B cell (primary cell): ENCODE measurements at regions not wholly inside any gene's neighbourhood (a gene's known extent, or its start where the extent isn't known, plus 50 kb on each side); places are given as distances from the start of the nearest gene placed in this dataset.
"Not testable (repeated sequence)": the region's sequence is repeated elsewhere in the genome, so short reads cannot be mapped to it uniquely, and the experiment has no call there.

ENCODE experiments used
- ATAC-seq: fragments of 200-7000 bp; cut with Tn5 transposase; one replicate; pipeline ENCODE4 v1.10.0; 2021; ENCODE audit warnings: low read depth, mild to moderate bottlenecking, moderate number of reproducible peaks, moderate library complexity
- CTCF ChIA-PET: fragments of 350-600 bp; sonication (Branson Sonifier 250); formaldehyde crosslinking; loops from one replicate; lab custom pipeline; 2021; ENCODE audit warnings: antibody characterized with exemption, inconsistent platforms; lab: Charles Lee
- POLR2A ChIA-PET: fragments of 350-600 bp; sonication (Branson Sonifier 250); formaldehyde crosslinking; loops from one replicate; lab custom pipeline; 2021; ENCODE audit warnings: antibody characterized with exemption; lab: Charles Lee
- DNase-seq: peaks from one replicate; pipeline ENCODE4 v3.0.0; 2013
- H2AFZ ChIP-seq: 2 replicates; pipeline ENCODE4 v1.6.1; 2012; ENCODE audit warnings: mild to moderate bottlenecking, low read depth, low read length; ENCODE audit not compliant: insufficient read depth, poor library complexity, severe bottlenecking
- H3K27ac ChIP-seq, 2 donors: 1 replicate in 1 of 2; 2 replicates in 1 of 2; pipeline ENCODE4 v1.5.1; 2012 to 2013; ENCODE audit warnings: low read length in 2 of 2, mild to moderate bottlenecking in 2 of 2, moderate library complexity in 1 of 2
- H3K27me3 ChIP-seq, 4 experiments: fragments of 200-600 bp in 1 of 4; sonication (generic) in 1 of 4; replicated peaks in 1 of 4; 1 replicate in 2 of 4; 2 replicates in 2 of 4; pipeline versions ENCODE4 v1.6.1 to v1.7.0; 2013 to 2016; ENCODE audit warnings: low read length in 3 of 4, mild to moderate bottlenecking in 2 of 4, mixed read lengths in 1 of 4, moderate library complexity in 1 of 4; ENCODE audit not compliant: insufficient read depth in 4 of 4, control insufficient read depth in 3 of 4; ENCODE audit errors: control extremely low read depth in 1 of 4
- H3K36me3 ChIP-seq, 2 experiments: replicated peaks in 1 of 2; 1 replicate in 1 of 2; 2 replicates in 1 of 2; pipeline versions ENCODE4 v1.6.1 to v1.7.1; 2013; ENCODE audit warnings: low read length in 1 of 2; ENCODE audit not compliant: insufficient read depth in 2 of 2, control insufficient read depth in 1 of 2; ENCODE audit errors: control extremely low read depth in 1 of 2, extremely low read depth in 1 of 2
- H3K4me1 ChIP-seq, 2 donors: fragments of 200-600 bp in 1 of 2; sonication (generic) in 1 of 2; 1 replicate in 1 of 2; 2 replicates in 1 of 2; pipeline versions ENCODE4 v1.5.1 to v1.6.1; 2013 to 2017; ENCODE audit warnings: low read length in 2 of 2; ENCODE audit not compliant: control insufficient read depth in 2 of 2, insufficient read depth in 2 of 2
- H3K4me2 ChIP-seq: replicated peaks from 2 replicates; pipeline ENCODE3; 2012; ENCODE audit warnings: mild to moderate bottlenecking, low read depth, low read length; ENCODE audit not compliant: poor library complexity, severe bottlenecking
- H3K4me3 ChIP-seq, 5 experiments: fragments of 200-600 bp in 1 of 5; sonication (generic) in 1 of 5; 1 replicate in 3 of 5; 2 replicates in 2 of 5; pipeline versions ENCODE4 v1.5.1 to v1.7.0; 2011 to 2016; ENCODE audit warnings: low read length in 4 of 5, mild to moderate bottlenecking in 4 of 5, low read depth in 2 of 5, control low read depth in 1 of 5, moderate library complexity in 1 of 5; ENCODE audit not compliant: insufficient read depth in 1 of 5; ENCODE audit errors: control extremely low read depth in 1 of 5, extremely low read depth in 1 of 5
- H3K79me2 ChIP-seq: fragments of 200-600 bp; sonication (generic); one replicate; pipeline ENCODE4 v1.6.0; 2016; ENCODE audit warnings: low read length; ENCODE audit not compliant: control insufficient read depth, insufficient read depth
- H3K9ac ChIP-seq: fragments of 200-600 bp; sonication (generic); 2 replicates; pipeline ENCODE4 v1.6.1; 2017; ENCODE audit warnings: mild to moderate bottlenecking, low read length, moderate library complexity
- H3K9me3 ChIP-seq, 3 donors: one replicate each; pipeline versions ENCODE4 v1.6.1 to v1.7.1; 2013; ENCODE audit warnings: low read length in 2 of 3; ENCODE audit not compliant: control insufficient read depth in 2 of 3, insufficient read depth in 1 of 3; ENCODE audit errors: control extremely low read depth in 1 of 3
- H4K20me1 ChIP-seq: 2 replicates; pipeline ENCODE4 v1.6.0; 2012; ENCODE audit warnings: mild to moderate bottlenecking, low read length; ENCODE audit not compliant: insufficient read depth, control insufficient read depth, poor library complexity, severe bottlenecking
- H3K27ac Mint-ChIP-seq: one replicate; pipeline ENCODE4 v1.8.0; 2021; ENCODE audit warnings: mixed read lengths
- H3K27me3 Mint-ChIP-seq: one replicate; pipeline ENCODE4 v1.8.0; 2021; ENCODE audit warnings: mixed read lengths
- H3K4me1 Mint-ChIP-seq: one replicate; pipeline ENCODE4 v1.8.0; 2021; ENCODE audit warnings: mixed read lengths
- H3K4me3 Mint-ChIP-seq: one replicate; pipeline ENCODE4 v1.8.0; 2021; ENCODE audit warnings: mixed read lengths
- H3K9me3 Mint-ChIP-seq: one replicate; pipeline ENCODE4 v1.8.0; 2022; ENCODE audit warnings: mixed read lengths; ENCODE audit not compliant: insufficient read depth
- CTCF ChIP-seq: fragments of 200-600 bp; IDR thresholded peaks from one replicate; pipeline ENCODE4 v1.8.0; 2022; ENCODE audit warnings: antibody characterized with exemption, mild to moderate bottlenecking
- EZH2 ChIP-seq: IDR thresholded peaks from 2 replicates; pipeline ENCODE4 v1.6.1; 2012; ENCODE audit warnings: borderline replicate concordance, low read depth, mild to moderate bottlenecking, moderate library complexity, low read length; ENCODE audit not compliant: insufficient read depth, poor library complexity, severe bottlenecking
- WGBS: methylation state at CpG from one replicate; pipeline ENCODE4 v1.1.5; 2013; ENCODE audit warnings: missing lambda C conversion rate; ENCODE audit not compliant: insufficient coverage; 5-methylcytosine and 5-hydroxymethylcytosine counted together
- intact Hi-C: fragments of 100-400 bp; cut with micrococcal nuclease; formaldehyde crosslinking; loops from one replicate; pipeline ENCODE4 v1.10.0; 2022

- peaks cover 0 to 33% (median 2%) of the 10 kb centered on the region in 3 donors for H3K9me3 ChIP-seq
- H3K4me3 ChIP-seq, result no peak overlapping the region
- no peaks in the 10 kb centered on the region for H3K27me3 ChIP-seq
- H3K4me3 Mint-ChIP-seq, result no peak overlapping the region
- no peak for DNase-seq
- H3K4me1 ChIP-seq, result no peaks in the 10 kb centered on the region
- TF ChIP-seq CTCF (no peak), EZH2 (no peak)
- no peak overlapping the region for H3K9ac ChIP-seq
- no peak for ATAC-seq
- no peaks in the 10 kb centered on the region for H3K79me2 ChIP-seq
- H3K36me3 ChIP-seq, result no peaks in the 10 kb centered on the region
- H3K27ac Mint-ChIP-seq, result no peak overlapping the region
- H3K4me1 Mint-ChIP-seq, result no peaks in the 10 kb centered on the region
- H2AFZ ChIP-seq, result no peak overlapping the region
- 94% methylated on average over 18 of the region's 20 CpGs for WGBS
- POLR2A ChIA-PET, result no interaction called here
- H3K4me2 ChIP-seq, result no peak overlapping the region
- no peaks in the 10 kb centered on the region for H3K27me3 Mint-ChIP-seq
- H3K27ac ChIP-seq, result no peak overlapping the region
- peaks cover 23% of the 10 kb centered on the region for H3K9me3 Mint-ChIP-seq
- no peaks in the 10 kb centered on the region for H4K20me1 ChIP-seq
- intact Hi-C loops, result no loop called here
- CTCF ChIA-PET, result no interaction called here
Measured at GRCh38 chr2:83879127-83879526, 580.0 kb downstream of the SUCLG1 start.

- H3K36me3 ChIP-seq, CTCF ChIA-PET, intact Hi-C loops, H3K4me1 Mint-ChIP-seq, H3K9ac ChIP-seq, H3K4me2 ChIP-seq, H3K27me3 ChIP-seq, H2AFZ ChIP-seq, ATAC-seq, DNase-seq, POLR2A ChIA-PET, H3K27ac Mint-ChIP-seq, H3K27ac ChIP-seq, H3K27me3 Mint-ChIP-seq, H4K20me1 ChIP-seq, H3K4me3 ChIP-seq, H3K4me1 ChIP-seq, H3K79me2 ChIP-seq, H3K4me3 Mint-ChIP-seq: not testable (repeated sequence)
- 96% methylated on average over 17 of the region's 17 CpGs for WGBS
- H3K9me3 ChIP-seq, result peaks cover 0 to 39% (median 2%) of the 10 kb centered on the region in 3 donors
- H3K9me3 Mint-ChIP-seq, result peaks cover 24% of the 10 kb centered on the region
Measured at GRCh38 chr2:83877261-83877660, 581.8 kb downstream of the SUCLG1 start.
